T-helper 22 cell (primary cell): ENCODE measurements at regions not wholly inside any gene's neighbourhood (a gene's known extent, or its start where the extent isn't known, plus 50 kb on each side); places are given as distances from the start of the nearest gene placed in this dataset.
"Not testable (repeated sequence)": the region's sequence is repeated elsewhere in the genome, so short reads cannot be mapped to it uniquely, and the experiment has no call there.

Source experiments
- DNase-seq: peaks from one replicate; pipeline ENCODE4 v3.0.0-alpha.2; 2020; ENCODE audit warnings: low read depth

DNA sequence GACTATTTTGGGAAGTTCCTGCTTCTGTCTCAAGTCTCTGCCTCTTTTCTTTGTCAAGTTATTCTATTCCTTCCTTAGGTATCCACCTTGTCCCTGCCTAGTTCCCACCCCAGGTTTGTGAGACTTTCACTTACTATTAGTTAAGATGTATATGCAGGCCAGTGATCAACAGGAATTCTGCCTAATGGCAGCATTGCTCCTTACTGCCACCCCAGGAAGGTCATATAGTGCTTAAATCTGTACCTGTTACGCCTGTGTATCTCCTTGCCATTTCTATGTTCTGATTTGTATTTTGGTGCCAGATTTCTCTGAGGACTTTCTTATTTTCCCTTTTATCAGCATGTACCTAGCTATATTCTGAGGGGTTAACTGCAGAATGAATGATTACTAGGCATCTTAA is 746.0 kb upstream of the TMEFF2 start:
- DNase-seq: no peak

DNA sequence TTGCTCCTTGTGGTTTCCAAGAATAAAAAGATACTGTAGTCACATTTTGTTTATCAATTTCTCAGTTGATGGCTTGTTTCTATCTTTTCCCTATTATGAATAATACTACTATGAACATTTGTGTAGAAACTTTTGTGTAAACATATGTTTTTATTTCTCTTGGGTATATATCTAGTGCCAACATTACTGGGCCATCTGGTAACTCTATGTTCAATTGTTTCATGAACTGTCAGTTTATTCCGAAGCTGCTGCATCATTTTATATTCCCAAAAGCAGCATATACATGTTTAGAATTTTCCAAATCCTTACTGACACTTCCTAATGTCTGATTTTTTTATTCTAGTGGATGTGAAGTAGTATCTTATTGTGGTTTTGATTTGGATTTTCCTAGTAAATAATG is 737.6 kb upstream of the TMEFF2 start:
- no peak for DNase-seq

DNA sequence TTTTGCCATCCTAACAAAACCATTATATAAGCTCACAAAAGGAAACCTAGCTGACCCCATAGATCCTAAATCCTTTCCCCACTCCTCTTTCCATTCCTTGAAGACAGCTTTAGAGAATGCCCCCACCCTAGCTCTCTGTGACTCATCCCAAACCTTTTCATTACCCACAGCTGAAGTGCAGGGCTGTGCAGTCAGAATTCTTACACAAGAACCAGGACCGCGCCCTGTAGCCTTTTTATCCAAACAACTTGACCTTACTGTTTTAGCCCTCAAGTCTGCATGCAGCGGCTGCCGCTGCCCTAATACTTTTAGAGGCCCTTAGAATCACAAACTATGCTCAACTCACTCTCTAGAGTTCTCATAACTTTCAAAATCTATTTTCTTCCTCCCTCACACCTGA is 726.9 kb upstream of the TMEFF2 start:
- not testable (repeated sequence) for DNase-seq

DNA sequence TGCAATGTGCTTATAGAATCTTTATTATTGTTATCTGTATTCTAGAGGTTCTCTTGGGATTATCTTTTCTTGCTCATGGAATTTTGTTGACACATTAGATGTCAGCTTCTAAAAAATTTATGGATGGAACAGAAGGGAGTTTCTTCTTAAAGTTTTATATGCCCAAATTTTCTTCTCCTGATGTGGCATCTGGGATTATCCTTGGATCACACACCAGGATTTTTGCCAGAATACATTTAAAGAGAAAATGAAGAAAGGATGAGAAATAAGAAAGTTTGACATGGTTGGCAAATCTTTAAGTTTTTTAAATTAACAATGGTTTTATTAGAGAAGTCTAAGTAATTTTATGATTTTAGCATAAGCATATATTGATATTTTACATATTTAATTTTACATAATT is 706.7 kb upstream of the TMEFF2 start:
- DNase-seq: no peak

DNA sequence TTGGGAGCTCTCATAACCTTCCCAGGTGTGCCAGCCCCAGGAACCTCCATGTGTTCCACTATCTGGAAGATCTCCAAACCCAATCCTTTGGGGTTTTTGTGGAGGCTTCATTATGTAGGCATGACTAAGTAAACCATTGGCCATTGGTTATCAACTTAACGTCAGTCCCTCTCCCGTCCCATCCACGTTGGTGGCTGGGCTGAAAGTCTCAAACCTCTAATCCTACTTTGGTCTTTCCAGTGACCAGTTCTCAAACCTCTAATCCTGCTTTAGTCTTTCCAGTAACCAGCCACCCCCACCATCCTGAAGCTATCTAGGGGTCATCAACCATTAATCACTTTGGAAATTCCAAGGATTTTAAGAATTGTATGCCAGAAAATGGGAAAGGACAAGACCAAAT is 704.7 kb upstream of the TMEFF2 start:
- no peak for DNase-seq

DNA sequence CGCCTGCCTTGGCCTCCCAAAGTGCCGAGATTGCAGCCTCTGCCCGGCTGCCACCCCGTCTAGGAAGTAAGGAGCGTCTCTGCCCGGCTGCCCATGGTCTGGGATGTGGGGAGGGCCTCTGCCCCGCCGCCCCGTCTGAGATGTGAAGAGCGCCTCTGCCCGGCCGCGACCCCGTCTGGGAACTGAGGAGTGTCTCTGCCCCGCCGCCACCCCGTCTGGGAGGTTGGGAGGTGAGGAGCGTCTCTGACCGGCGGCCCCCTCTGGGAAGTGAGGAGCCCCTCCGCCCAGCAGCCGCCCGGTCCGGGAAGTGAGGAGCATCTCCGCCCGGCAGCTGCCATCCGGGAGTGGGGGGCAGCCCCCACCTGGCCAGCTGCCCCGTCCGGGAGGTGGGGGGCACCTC is 699.2 kb upstream of the TMEFF2 start:
- DNase-seq: not testable (repeated sequence)

DNA sequence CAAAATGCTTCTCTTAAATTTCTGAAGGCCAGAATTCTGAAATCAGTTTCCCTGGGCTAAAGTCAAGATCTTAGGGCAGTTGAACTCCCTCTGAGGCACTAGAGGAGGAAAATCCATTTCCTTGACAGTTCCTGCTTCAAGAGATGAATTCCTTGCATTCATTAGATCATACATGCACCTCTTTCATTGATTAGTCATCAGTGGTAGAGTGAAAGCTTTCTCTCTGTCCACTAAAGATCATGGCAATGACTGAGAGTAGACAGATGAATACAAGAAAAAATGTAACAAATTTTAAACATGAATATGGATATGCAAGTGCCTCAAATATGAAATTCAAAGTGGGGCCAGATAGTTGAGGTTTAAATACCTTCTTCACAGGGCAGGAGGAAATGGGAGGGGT is 693.4 kb upstream of the TMEFF2 start:
- no peak for DNase-seq

DNA sequence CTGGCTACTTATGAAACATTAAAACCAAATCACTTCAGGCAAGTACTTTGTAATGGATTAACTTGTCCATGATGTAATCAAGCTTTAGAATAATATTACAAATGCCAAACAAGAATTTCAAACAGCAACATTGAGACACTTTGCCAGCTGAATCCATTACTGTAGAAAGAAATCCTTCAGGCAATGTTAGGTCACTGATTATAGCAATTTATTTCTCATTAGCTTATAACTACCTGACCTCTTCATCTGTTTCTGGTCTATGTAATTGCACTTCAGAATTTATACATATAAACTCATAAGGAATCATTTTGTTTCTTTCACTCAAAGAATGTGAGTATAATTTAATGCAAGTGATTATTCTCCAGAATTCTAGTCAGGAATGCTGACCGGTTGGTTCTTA is 692.6 kb upstream of the TMEFF2 start:
- no peak for DNase-seq

DNA sequence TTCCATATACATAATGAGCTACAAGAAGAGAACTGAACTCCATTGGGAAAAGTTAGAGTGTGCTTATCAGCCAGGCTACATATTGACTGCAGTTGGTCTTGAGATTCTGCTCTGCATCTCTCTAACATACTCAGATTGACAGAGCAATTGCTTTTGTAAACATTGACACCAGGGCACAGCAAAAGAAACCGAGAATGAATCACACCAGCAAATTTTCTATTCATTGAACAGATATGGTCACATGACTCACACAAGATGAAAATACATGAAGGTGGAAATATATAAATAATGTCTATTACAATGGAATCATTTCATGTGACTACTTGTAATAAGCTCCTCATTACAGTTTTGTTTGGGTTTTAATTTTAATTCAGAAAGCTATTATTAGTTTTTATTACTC is 691.9 kb upstream of the TMEFF2 start:
- no peak for DNase-seq

DNA sequence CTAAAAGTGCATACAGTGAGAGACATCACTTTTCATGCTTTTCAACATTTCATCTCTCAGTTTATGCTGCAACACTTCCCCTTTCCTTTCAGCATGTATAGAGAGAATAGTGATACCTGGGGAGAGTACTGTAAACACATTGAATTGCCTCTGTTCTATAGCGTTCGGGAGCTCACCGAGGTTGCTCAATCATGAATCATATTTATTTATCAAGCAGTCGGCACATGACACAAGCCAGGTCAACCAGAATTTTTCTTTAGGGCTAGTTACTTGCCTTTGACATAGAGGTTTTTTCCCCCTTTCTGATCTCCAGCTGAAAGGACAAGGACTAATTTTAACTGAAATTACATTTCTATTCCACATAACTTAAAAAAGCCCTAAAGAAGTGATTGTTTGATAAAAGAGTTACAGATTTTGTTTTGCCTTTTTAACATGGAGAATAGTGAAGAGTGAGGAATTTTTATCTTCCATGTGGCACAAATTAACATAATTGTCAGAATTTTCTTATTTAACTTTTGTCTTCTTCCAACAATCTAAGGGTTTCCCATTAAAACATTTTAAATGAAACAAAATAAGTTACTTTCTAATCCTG is 690.9 kb upstream of the TMEFF2 start:
- DNase-seq: no peak

DNA sequence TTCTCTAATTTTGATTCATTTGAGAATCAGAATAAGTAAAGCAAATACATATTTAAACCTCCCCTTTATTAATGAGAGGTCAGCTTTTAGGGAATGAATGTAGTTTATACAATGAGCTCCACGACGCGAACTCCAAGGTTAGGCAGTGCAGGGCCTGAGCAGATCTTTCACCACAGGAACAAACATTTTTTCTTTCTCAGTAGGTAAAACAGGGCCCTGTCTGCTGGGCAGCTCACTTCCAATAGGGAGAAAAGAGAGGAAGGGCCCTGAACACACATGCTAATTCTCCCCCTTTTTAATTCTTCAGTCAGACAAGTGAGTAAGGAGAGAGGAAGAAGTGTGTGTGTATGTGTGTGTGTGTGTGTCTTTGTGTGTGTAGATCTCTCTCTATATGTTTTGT is 682.4 kb upstream of the TMEFF2 start:
- no peak for DNase-seq

DNA sequence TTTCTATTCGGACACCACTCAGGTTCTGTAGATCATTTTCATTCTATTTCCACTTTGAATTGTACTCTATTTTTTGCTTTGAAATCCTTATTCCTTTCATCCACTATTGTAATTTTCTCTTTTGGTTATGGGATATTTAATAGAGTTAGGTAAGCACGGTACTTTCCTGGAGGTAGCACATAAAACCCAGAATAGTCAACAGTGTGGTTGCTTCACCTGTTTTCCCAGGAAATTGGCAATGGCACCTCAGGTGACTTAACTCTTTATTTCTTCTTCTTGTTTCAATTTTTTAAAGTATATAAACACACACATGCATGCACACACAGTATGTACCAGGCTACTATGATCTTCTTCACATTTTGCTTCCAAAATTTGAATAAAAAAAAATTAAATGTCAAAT is 682.0 kb upstream of the TMEFF2 start:
- no peak for DNase-seq

DNA sequence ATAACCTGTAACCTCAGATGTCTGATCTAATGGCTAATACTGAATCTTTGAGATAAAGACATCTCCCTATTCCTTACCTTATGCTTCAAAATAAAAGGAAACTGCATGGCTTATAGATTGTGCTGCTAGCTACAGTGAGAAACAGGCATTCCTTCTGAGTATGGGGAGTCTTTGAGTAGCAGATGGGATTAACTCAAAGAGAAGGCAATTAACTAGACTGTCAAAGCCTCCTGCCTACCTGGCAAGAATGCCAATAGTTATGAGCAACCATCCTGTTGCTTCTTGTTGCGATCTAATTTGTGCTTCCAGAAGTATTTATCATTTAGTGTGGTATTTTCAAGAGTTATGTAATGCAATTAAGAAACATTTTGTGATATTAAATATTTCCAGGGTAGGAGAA is 660.0 kb upstream of the TMEFF2 start:
- DNase-seq: no peak

DNA sequence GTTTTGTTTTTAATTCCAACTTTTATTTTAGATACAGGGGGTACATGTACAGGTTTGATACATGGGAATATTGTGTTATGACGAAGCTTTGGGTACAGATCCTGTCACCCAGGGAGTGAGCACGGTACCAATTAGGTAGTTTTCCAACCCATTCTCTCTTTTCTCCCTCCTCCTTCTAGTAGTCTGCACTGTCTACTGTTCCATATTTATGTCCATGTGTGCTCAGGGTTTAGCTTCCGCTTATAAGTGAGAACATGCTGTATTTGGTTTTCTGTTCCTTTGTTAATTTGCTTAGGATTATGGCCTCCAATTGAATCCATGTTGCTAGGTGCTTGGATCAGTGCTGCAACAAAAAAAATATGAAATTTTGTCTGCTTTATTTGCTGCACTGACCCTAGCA is 659.3 kb upstream of the TMEFF2 start:
- DNase-seq: no peak

DNA sequence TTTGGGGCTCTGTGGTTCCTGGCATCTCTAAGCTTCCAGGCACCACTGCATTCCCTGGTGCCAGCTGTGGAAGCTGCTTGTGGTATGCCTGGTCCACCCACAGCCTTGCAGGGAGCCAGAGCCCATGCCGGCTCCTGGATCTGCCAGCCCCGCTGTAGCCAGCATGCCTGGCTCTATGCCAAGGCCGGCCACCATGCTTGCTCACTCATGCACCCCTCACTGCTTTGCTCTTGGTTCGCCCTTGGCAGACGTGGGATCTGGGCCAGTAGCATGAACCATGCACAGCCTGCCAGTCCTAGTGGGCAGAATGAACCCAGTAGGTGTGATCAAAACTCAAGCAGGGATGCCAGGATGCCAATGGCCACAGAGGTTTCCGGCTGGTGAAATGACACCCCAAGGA is 634.2 kb upstream of the TMEFF2 start:
- no peak for DNase-seq

DNA sequence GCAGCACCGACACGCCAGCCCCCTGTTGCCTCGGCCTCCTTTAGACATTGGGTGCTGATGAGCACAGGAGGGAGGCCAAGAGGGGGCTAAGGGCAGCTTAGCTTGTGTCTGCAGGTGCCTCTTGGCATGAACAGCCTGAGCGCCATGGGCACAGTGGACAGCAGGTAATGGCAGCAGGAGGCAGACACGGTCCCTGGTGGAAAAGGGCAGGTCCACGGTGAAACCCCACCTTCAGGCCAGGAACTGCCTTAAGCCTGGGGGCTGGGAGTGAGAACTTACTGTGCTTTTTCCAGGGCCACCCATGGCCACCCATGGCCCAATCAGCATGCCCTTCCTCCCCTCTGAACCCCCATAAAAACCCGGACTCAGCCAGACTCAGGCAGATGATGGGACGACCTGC is 633.4 kb upstream of the TMEFF2 start:
- DNase-seq: no peak

DNA sequence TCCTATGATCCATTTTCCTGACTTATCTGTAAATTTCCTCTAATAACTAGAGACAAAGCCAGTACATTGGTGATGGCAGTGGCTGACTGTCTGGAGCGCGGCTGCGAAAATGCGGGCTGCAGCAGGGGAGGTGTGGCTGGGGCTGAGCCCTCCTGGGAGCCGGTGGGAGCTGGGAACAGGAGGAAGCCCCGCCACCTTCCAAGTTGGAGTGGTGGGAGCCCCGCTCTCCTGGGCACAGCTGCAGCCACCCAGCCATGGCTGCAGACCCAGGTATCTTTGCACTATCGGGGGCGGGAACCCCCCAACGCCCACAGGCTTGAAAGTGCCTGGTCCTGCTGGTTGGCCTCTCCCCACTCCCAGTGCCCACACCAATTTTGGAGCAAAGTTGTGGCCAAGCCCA is 633.0 kb upstream of the TMEFF2 start:
- no peak for DNase-seq

DNA sequence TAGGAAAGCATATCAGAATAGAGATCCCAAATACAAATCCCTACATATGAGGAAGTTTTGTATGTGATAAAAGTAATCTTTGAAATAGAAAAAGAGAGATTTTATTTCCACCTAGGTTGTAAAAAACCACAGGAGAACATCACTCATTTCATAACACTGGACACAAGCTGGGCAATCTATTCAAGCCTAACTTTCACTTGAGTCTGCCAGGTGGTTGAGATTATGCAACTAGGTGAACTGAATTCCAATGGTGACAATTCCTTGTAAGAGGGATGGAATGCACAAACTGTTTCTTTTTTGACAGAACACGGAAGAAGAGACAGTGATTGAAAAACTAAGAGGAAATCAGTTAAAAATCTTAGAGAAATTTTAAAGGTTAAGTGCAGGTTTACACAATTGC is 619.6 kb upstream of the TMEFF2 start:
- no peak for DNase-seq

DNA sequence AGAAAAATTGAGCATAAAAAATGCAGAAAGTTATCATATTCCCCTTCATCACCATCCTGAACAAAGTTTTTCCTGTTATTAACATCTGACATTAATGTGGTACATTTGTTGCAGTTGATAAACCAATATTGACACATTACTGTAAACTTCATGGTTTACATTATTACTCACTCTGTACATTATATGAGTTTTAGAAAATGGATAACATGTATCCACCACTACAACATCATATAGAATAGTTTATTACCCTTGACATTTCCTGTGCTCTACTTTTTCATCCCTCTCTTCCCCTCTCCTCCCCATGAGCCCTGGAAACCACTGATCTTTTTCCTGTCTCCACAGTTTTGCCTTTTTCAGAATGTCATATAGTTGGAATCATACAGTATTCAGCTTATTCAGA is 618.6 kb upstream of the TMEFF2 start:
- DNase-seq: no peak

DNA sequence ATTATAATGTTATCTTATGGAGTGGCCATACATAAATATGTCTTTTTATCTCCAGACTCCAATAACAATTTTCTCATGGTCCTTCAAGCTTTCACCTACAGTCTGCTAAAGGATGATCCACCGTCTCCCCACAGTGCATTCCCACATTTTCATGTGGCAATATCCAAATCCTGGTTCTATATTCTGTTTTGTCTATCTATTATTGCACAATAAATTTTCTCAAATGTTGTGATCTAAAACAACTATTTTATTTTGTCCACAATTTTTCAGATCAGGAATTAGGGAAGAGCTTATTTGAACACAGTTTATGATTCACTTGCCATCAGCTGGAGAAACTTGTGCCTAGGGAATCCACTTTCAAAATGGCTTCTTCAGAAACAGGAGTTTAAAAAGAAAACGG is 614.4 kb upstream of the TMEFF2 start:
- no peak for DNase-seq

DNA sequence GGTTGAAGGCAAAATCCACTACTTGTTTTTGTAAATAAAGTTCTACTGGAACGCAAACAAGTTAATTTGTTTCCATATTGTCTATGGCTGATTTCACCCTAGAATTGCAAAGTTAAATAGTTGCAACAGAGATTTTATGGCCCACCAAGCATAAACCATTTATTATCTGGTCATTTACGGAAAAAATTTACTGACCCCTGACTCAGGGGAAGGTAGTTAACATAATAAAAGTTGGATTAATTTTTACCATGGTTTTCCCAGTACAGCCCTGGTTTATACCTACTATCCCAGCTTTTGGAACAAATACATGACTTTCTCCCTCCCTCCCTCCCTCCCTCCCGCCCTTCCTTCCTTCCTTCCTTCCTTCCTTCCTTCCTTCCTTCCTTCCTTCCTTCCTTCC is 588.9 kb upstream of the TMEFF2 start:
- no peak for DNase-seq

DNA sequence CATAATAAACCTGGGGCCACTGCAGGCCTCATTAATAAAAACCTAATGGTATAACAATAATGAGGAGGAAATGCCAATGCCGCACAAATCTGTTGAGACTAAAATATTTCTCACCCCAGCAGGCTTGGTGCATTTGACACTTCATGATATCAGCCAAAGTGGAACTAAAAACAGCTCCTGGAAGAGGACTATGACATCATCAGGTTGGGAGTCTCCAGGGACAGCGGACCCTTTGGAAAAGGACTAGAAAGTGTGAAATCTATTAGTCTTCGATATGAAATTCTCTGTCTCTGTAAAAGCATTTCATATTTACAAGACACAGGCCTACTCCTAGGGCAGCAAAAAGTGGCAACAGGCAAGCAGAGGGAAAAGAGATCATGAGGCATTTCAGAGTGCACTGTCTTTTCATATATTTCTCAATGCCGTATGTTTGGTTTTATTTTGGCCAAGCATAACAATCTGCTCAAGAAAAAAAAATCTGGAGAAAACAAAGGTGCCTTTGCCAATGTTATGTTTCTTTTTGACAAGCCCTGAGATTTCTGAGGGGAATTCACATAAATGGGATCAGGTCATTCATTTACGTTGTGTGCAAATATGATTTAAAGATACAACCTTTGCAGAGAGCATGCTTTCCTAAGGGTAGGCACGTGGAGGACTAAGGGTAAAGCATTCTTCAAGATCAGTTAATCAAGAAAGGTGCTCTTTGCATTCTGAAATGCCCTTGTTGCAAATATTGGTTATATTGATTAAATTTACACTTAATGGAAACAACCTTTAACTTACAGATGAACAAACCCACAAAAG is 580.9 kb upstream of the TMEFF2 start:
- no peak for DNase-seq

DNA sequence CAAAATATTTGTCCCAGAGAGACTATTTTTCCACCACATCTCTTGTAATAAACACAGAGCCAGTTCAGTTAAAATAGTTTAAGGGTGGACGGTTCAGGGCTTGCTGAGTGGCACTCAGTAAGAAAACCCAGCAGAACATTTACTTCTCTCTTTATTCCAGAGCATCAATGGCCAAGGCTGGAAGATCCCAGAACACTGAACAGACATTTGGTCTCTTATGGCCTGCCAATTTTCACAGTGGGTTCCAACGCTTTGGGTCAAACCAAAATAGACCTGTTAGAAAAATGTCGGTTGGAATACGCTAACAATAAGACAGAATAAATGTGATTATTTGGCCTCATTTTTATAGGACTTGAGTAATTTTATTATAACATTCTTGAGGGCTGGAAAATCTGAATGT is 580.3 kb upstream of the TMEFF2 start:
- no peak for DNase-seq

DNA sequence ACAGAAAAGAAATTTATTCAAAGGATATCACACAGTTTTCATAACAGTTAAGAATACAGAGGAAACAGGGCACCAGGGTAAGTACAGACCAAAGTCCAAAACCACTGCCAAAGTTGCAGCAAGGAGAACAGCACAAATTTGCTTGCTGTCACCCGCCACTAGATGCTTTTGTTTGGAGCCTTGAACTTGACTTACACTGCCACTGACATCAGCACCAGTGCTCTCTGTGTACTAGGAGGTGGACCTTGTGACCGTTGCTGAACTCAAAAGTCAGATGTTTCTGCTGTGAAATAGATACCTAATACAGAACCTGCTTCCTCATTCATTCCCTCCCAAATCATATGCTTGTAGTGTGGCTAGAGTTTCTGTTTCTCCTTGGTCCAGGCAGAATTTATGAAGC is 578.3 kb upstream of the TMEFF2 start:
- DNase-seq: no peak
